H1 (cell line): ENCODE measurements at regions not wholly inside any gene's neighbourhood (a gene's known extent, or its start where the extent isn't known, plus 50 kb on each side); places are given as distances from the start of the nearest gene placed in this dataset.

ENCODE experiments used
- CTCF ChIP-seq, 3 experiments: IDR thresholded peaks; 1 replicate in 2 of 3; 2 replicates in 1 of 3; pipeline versions ENCODE4 v1.5.1 to v1.6.1; 2011; ENCODE audit warnings: low read length in 3 of 3, mild to moderate bottlenecking in 3 of 3, inconsistent platforms in 2 of 3, low read depth in 1 of 3, moderate library complexity in 1 of 3; ENCODE audit not compliant: insufficient read depth in 1 of 3; ENCODE audit errors: control extremely low read depth in 1 of 3
- FOSL1 ChIP-seq: IDR thresholded peaks from 2 replicates; pipeline ENCODE4 v1.6.1; 2011; ENCODE audit warnings: mild to moderate bottlenecking, low read depth, low read length, moderate library complexity; ENCODE audit not compliant: insufficient read depth
- GTF2F1 ChIP-seq: IDR thresholded peaks from 2 replicates; pipeline ENCODE4 v1.6.1; 2012; ENCODE audit warnings: low read depth, low read length, improper control_type of control experiment, borderline replicate concordance
- HDAC6 ChIP-seq: IDR thresholded peaks from one replicate; pipeline ENCODE4 v1.7.1; 2012; ENCODE audit warnings: low read depth, mild to moderate bottlenecking, inconsistent platforms, low read length, moderate library complexity
- JUN ChIP-seq: IDR thresholded peaks from 2 replicates; pipeline ENCODE4 v1.6.1; 2011; ENCODE audit warnings: low read depth, mild to moderate bottlenecking, improper control_type of control experiment, low read length
- POLR2A ChIP-seq, 2 experiments: IDR thresholded peaks; 1 replicate in 1 of 2; 2 replicates in 1 of 2; pipeline ENCODE4 v1.6.1; 2011; ENCODE audit warnings: low read depth in 2 of 2, low read length in 2 of 2, mild to moderate bottlenecking in 2 of 2; ENCODE audit errors: control extremely low read depth in 1 of 2
- POLR2AphosphoS5 ChIP-seq: IDR thresholded peaks from 2 replicates; pipeline ENCODE4 v1.6.1; 2011; ENCODE audit warnings: low read depth, low read length
- RAD21 ChIP-seq, 2 experiments: IDR thresholded peaks in 1 of 2; conservative IDR thresholded peaks in 1 of 2; 2 replicates each; pipeline ENCODE4 v1.6.1; 2011; ENCODE audit warnings: low read depth in 2 of 2, low read length in 2 of 2, improper control_type of control experiment in 1 of 2, inconsistent platforms in 1 of 2, mild to moderate bottlenecking in 1 of 2, moderate library complexity in 1 of 2
- RXRA ChIP-seq: IDR thresholded peaks from 2 replicates; pipeline ENCODE4 v1.6.1; 2011; ENCODE audit warnings: low read depth, mild to moderate bottlenecking, low read length, moderate library complexity; ENCODE audit not compliant: insufficient read depth
- TAF7 ChIP-seq: optimal IDR thresholded peaks from 2 replicates; pipeline ENCODE3; 2011; ENCODE audit warnings: low read depth, mild to moderate bottlenecking, inconsistent platforms, low read length, moderate library complexity, borderline replicate concordance
- TF ChIP-seq, protein P1 (sequence below): IDR thresholded peaks from 2 replicates; pipeline ENCODE4 v1.6.1; 2011; ENCODE audit warnings: low read depth, mild to moderate bottlenecking, low read length; ENCODE audit not compliant: insufficient read depth

DNA sequence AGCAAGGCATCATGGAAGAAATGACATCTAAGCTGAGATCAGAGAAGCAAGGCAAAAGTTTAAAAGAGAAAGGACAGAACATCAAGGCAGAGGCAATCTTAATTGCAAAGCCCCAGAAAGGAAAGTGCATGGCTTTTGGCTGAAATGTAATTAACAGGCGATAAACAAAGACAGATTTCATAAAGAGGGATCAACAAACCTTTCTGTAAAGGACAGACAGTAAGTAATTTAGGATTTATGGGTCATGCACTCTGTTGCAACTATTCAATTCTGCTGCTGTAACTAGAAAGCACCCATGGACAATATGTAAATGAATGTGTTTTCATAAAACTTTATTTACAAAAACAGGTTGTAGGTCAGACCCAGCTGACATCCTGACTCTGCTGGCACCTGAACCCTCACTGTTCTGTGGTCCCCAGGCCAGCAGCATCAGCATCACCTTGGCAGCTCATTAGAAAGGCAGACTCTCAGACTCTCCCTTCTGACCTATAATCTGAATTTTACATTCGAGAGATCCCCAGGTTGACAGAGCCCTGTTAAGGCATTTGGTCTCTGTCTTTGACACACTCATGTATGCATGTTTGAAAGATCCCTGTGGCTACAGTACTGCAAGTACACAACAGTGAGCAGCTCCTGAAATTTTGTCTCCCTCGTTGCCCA lies 362.9 kb upstream of the NFE2L3 start:
- TF ChIP-seq RXRA (no peak), FOSL1 (no peak), POLR2A (IDR thresholded peaks at IDR 0.05; ENCODE audit: control extremely low read depth in 1 of 2, low read depth in 2 of 2, low read length in 2 of 2) (no peak), TAF7 (no peak), HDAC6 (no peak), CTCF (IDR thresholded peaks at IDR 0.05; ENCODE audit: control extremely low read depth in 1 of 3, insufficient read depth in 1 of 3, low read depth in 1 of 3, low read length in 3 of 3) (no peak), GTF2F1 (no peak), RAD21 (IDR thresholded peaks at IDR 0.05 in 1 of 2, conservative IDR thresholded peaks at IDR 0.05 in 1 of 2; ENCODE audit: low read depth in 2 of 2, low read length in 2 of 2) (no peak), JUN (no peak), POLR2AphosphoS5 (no peak)
- TF ChIP-seq, protein P1, sequence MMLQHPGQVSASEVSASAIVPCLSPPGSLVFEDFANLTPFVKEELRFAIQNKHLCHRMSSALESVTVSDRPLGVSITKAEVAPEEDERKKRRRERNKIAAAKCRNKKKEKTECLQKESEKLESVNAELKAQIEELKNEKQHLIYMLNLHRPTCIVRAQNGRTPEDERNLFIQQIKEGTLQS: no peak
